GM23338 (cell line): ENCODE measurements at regions not wholly inside any gene's neighbourhood (a gene's known extent, or its start where the extent isn't known, plus 50 kb on each side); places are given as distances from the start of the nearest gene placed in this dataset.

Experiments
- ATAC-seq: fragments of 200-7000 bp; cut with Tn5 transposase; 3 replicates; pipeline ENCODE4 v1.9.1; 2020
- DNase-seq: peaks from one replicate; pipeline ENCODE4 v3.0.0-alpha.2; 2015; ENCODE audit warnings: low spot score
- H2AFZ ChIP-seq: fragments of 200-600 bp; sonication (generic); 2 replicates; pipeline ENCODE4 v1.8.0; 2016; ENCODE audit warnings: antibody characterized with exemption, mild to moderate bottlenecking, moderate library complexity
- H3F3A ChIP-seq: fragments of 200-600 bp; sonication (generic); replicated peaks from 2 replicates; pipeline ENCODE4 v1.8.0; 2017; ENCODE audit warnings: antibody characterized with exemption, mixed run types, low read depth
- H3K27ac ChIP-seq: fragments of 200-600 bp; sonication (generic); 2 replicates; pipeline ENCODE4 v1.6.1; 2016; ENCODE audit warnings: low read depth
- H3K27me3 ChIP-seq: fragments of 200-600 bp; sonication (generic); 2 replicates; pipeline ENCODE4 v1.8.0; 2016; ENCODE audit warnings: mild to moderate bottlenecking, mixed run types, moderate library complexity; ENCODE audit not compliant: insufficient read depth
- H3K36me3 ChIP-seq: fragments of 200-600 bp; sonication (generic); 2 replicates; pipeline ENCODE4 v1.8.0; 2016; ENCODE audit warnings: mild to moderate bottlenecking; ENCODE audit not compliant: insufficient read depth
- H3K4me1 ChIP-seq: fragments of 200-600 bp; sonication (generic); 2 replicates; pipeline ENCODE4 v1.8.0; 2016; ENCODE audit warnings: mild to moderate bottlenecking, moderate library complexity; ENCODE audit not compliant: insufficient read depth
- H3K4me2 ChIP-seq: fragments of 200-600 bp; sonication (generic); 2 replicates; pipeline ENCODE4 v1.7.1; 2017; ENCODE audit warnings: mixed run types
- H3K4me3 ChIP-seq: fragments of 200-600 bp; sonication (generic); 2 replicates; pipeline ENCODE4 v1.6.1; 2016; ENCODE audit warnings: mixed run types
- H3K79me2 ChIP-seq: fragments of 200-600 bp; sonication (generic); replicated peaks from 2 replicates; pipeline ENCODE4 v1.8.0; 2017; ENCODE audit warnings: mild to moderate bottlenecking; ENCODE audit not compliant: insufficient read depth
- H3K9me2 ChIP-seq: fragments of 200-600 bp; sonication (generic); 2 replicates; pipeline ENCODE4 v1.8.0; 2017; ENCODE audit not compliant: insufficient read depth
- H4K20me1 ChIP-seq: fragments of 200-600 bp; sonication (generic); replicated peaks from 2 replicates; pipeline ENCODE4 v1.8.0; 2017; ENCODE audit warnings: mild to moderate bottlenecking; ENCODE audit not compliant: insufficient read depth
- H3K27ac Mint-ChIP-seq: 2 replicates; pipeline ENCODE4 v1.8.0; 2020; ENCODE audit warnings: inconsistent platforms, mild to moderate bottlenecking, moderate library complexity, mixed read lengths
- H3K27me3 Mint-ChIP-seq: 3 replicates; pipeline ENCODE4 v1.8.0; 2022; ENCODE audit warnings: low read depth, mild to moderate bottlenecking, moderate library complexity, mixed read lengths, inconsistent platforms; ENCODE audit not compliant: insufficient read depth, poor library complexity
- H3K36me3 Mint-ChIP-seq: 3 replicates; pipeline ENCODE4 v1.8.0; 2021; ENCODE audit warnings: low read depth, mild to moderate bottlenecking, inconsistent platforms, moderate library complexity, mixed read lengths
- H3K4me1 Mint-ChIP-seq: 3 replicates; pipeline ENCODE4 v1.8.0; 2020; ENCODE audit warnings: mild to moderate bottlenecking, inconsistent platforms, mixed read lengths
- H3K4me3 Mint-ChIP-seq: 3 replicates; pipeline ENCODE4 v1.8.0; 2021; ENCODE audit warnings: moderate library complexity, mild to moderate bottlenecking, inconsistent platforms, mixed read lengths
- H3K9me3 Mint-ChIP-seq: 3 replicates; pipeline ENCODE4 v1.8.0; 2020; ENCODE audit warnings: moderate library complexity, mild to moderate bottlenecking, inconsistent platforms, mixed read lengths
- CREB1 ChIP-seq: fragments of 250-450 bp; sonication (Bioruptor Pico); IDR thresholded peaks from 2 replicates; pipeline ENCODE4 v1.5.0; 2020; ENCODE audit warnings: low read depth, mild to moderate bottlenecking, moderate library complexity
- EZH2 ChIP-seq: fragments of 200-600 bp; sonication (generic); IDR thresholded peaks from one replicate; pipeline ENCODE4 v1.8.0; 2017; ENCODE audit warnings: antibody characterized with exemption, mild to moderate bottlenecking, low read depth; ENCODE audit not compliant: unreplicated experiment
- EZH2phosphoT487 ChIP-seq: fragments of 200-600 bp; sonication (generic); IDR thresholded peaks from one replicate; pipeline ENCODE4 v1.8.1; 2018; ENCODE audit warnings: antibody characterized with exemption; ENCODE audit not compliant: unreplicated experiment
- JUNB ChIP-seq: IDR thresholded peaks from one replicate; pipeline ENCODE4 v1.6.1; 2016; ENCODE audit warnings: antibody characterized with exemption; ENCODE audit not compliant: unreplicated experiment
- NANOG ChIP-seq: IDR thresholded peaks from 2 replicates; pipeline ENCODE4 v1.6.1; 2016; ENCODE audit warnings: antibody characterized with exemption, borderline replicate concordance
- POLR2AphosphoS5 ChIP-seq: IDR thresholded peaks from 2 replicates; pipeline ENCODE4 v1.6.1; 2016; ENCODE audit warnings: antibody characterized with exemption, low read depth
- REST ChIP-seq: IDR thresholded peaks from one replicate; pipeline ENCODE4 v1.6.1; 2018; ENCODE audit warnings: antibody characterized with exemption; ENCODE audit not compliant: unreplicated experiment
- STAT1 ChIP-seq: IDR thresholded peaks from one replicate; pipeline ENCODE4 v1.6.1; 2016; ENCODE audit warnings: antibody characterized with exemption; ENCODE audit not compliant: unreplicated experiment
- ZNF114 ChIP-seq: fragments of 250-450 bp; sonication (Bioruptor Pico); IDR thresholded peaks from 2 replicates; pipeline ENCODE4 v1.5.0; 2020; ENCODE audit warnings: mild to moderate bottlenecking, moderate library complexity
- ZNF331 ChIP-seq: fragments of 250-450 bp; sonication (Bioruptor Pico); IDR thresholded peaks from 2 replicates; pipeline ENCODE4 v1.5.0; 2020; ENCODE audit warnings: low read depth, mild to moderate bottlenecking, moderate library complexity
- TF ChIP-seq, protein P1 (sequence below): IDR thresholded peaks from 2 replicates; pipeline ENCODE4 v1.6.1; 2016; ENCODE audit warnings: antibody characterized with exemption
- TF ChIP-seq, protein P2 (sequence below): fragments of 250-450 bp; sonication (Bioruptor Pico); IDR thresholded peaks from 2 replicates; pipeline ENCODE4 v1.5.0; 2020; ENCODE audit warnings: mild to moderate bottlenecking, moderate library complexity
- TF ChIP-seq, protein P3 (sequence below), 2 experiments: fragments of 200-600 bp in 1 of 2; sonication (generic) in 1 of 2; conservative IDR thresholded peaks; 2 replicates each; pipeline versions ENCODE4 v1.5.1 to v1.6.1; 2016 to 2017; ENCODE audit warnings: antibody characterized with exemption in 2 of 2, low read depth in 2 of 2, mild to moderate bottlenecking in 2 of 2, moderate library complexity in 1 of 2

- Mint-ChIP-seq H3K4me3 (no peak overlapping the region), H3K27me3 (peaks cover 7% of the 10 kb centered on the region), H3K36me3 (peaks cover 11% of the 10 kb centered on the region; the same call in 2 of the 3 replicates), H3K27ac (no peak overlapping the region), H3K4me1 (peaks cover 15% of the 10 kb centered on the region), H3K9me3 (peaks cover 11% of the 10 kb centered on the region)
- Histone ChIP-seq H4K20me1 (no peaks in the 10 kb centered on the region), H3K9me2 (peaks cover 5% of the 10 kb centered on the region; the same call in 1 of the 2 replicates), H3K4me1 (no peaks in the 10 kb centered on the region; the same call in 1 of the 2 replicates), H3K36me3 (0 out of 2 replicates have a peak, but pooled peaks cover 3% of the 10 kb centered on the region), H2AFZ (no peak overlapping the region), H3K4me3 (no peak overlapping the region), H3K27me3 (no peaks in the 10 kb centered on the region), H3F3A (no peaks in the 10 kb centered on the region), H3K4me2 (no peak overlapping the region), H3K27ac (no peak overlapping the region), H3K79me2 (no peaks in the 10 kb centered on the region)
- ATAC-seq (no peak), DNase-seq (no peak)
- TF ChIP-seq REST (no peak), POLR2AphosphoS5 (no peak), EZH2phosphoT487 (no peak), STAT1 (no peak), NANOG (no peak), EZH2 (no peak), ZNF114 (CRISPR knock-in tag) (no peak), CREB1 (no peak), ZNF331 (CRISPR knock-in tag) (no peak), JUNB (no peak)
- TF ChIP-seq, protein P1, sequence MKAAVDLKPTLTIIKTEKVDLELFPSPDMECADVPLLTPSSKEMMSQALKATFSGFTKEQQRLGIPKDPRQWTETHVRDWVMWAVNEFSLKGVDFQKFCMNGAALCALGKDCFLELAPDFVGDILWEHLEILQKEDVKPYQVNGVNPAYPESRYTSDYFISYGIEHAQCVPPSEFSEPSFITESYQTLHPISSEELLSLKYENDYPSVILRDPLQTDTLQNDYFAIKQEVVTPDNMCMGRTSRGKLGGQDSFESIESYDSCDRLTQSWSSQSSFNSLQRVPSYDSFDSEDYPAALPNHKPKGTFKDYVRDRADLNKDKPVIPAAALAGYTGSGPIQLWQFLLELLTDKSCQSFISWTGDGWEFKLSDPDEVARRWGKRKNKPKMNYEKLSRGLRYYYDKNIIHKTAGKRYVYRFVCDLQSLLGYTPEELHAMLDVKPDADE, result no peak
- TF ChIP-seq, protein P2, sequence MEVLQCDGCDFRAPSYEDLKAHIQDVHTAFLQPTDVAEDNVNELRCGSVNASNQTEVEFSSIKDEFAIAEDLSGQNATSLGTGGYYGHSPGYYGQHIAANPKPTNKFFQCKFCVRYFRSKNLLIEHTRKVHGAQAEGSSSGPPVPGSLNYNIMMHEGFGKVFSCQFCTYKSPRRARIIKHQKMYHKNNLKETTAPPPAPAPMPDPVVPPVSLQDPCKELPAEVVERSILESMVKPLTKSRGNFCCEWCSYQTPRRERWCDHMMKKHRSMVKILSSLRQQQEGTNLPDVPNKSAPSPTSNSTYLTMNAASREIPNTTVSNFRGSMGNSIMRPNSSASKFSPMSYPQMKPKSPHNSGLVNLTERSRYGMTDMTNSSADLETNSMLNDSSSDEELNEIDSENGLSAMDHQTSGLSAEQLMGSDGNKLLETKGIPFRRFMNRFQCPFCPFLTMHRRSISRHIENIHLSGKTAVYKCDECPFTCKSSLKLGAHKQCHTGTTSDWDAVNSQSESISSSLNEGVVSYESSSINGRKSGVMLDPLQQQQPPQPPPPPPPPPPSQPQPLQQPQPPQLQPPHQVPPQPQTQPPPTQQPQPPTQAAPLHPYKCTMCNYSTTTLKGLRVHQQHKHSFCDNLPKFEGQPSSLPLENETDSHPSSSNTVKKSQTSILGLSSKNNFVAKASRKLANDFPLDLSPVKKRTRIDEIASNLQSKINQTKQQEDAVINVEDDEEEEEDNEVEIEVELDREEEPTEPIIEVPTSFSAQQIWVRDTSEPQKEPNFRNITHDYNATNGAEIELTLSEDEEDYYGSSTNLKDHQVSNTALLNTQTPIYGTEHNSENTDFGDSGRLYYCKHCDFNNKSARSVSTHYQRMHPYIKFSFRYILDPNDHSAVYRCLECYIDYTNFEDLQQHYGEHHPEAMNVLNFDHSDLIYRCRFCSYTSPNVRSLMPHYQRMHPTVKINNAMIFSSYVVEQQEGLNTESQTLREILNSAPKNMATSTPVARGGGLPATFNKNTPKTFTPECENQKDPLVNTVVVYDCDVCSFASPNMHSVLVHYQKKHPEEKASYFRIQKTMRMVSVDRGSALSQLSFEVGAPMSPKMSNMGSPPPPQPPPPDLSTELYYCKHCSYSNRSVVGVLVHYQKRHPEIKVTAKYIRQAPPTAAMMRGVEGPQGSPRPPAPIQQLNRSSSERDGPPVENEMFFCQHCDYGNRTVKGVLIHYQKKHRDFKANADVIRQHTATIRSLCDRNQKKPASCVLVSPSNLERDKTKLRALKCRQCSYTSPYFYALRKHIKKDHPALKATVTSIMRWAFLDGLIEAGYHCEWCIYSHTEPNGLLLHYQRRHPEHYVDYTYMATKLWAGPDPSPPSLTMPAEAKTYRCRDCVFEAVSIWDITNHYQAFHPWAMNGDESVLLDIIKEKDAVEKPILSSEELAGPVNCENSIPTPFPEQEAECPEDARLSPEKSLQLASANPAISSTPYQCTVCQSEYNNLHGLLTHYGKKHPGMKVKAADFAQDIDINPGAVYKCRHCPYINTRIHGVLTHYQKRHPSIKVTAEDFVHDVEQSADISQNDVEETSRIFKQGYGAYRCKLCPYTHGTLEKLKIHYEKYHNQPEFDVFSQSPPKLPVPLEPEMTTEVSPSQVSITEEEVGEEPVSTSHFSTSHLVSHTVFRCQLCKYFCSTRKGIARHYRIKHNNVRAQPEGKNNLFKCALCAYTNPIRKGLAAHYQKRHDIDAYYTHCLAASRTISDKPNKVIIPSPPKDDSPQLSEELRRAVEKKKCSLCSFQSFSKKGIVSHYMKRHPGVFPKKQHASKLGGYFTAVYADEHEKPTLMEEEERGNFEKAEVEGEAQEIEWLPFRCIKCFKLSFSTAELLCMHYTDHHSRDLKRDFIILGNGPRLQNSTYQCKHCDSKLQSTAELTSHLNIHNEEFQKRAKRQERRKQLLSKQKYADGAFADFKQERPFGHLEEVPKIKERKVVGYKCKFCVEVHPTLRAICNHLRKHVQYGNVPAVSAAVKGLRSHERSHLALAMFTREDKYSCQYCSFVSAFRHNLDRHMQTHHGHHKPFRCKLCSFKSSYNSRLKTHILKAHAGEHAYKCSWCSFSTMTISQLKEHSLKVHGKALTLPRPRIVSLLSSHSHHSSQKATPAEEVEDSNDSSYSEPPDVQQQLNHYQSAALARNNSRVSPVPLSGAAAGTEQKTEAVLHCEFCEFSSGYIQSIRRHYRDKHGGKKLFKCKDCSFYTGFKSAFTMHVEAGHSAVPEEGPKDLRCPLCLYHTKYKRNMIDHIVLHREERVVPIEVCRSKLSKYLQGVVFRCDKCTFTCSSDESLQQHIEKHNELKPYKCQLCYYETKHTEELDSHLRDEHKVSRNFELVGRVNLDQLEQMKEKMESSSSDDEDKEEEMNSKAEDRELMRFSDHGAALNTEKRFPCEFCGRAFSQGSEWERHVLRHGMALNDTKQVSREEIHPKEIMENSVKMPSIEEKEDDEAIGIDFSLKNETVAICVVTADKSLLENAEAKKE (CRISPR knock-in tag), result no peak
- TF ChIP-seq, protein P3, sequence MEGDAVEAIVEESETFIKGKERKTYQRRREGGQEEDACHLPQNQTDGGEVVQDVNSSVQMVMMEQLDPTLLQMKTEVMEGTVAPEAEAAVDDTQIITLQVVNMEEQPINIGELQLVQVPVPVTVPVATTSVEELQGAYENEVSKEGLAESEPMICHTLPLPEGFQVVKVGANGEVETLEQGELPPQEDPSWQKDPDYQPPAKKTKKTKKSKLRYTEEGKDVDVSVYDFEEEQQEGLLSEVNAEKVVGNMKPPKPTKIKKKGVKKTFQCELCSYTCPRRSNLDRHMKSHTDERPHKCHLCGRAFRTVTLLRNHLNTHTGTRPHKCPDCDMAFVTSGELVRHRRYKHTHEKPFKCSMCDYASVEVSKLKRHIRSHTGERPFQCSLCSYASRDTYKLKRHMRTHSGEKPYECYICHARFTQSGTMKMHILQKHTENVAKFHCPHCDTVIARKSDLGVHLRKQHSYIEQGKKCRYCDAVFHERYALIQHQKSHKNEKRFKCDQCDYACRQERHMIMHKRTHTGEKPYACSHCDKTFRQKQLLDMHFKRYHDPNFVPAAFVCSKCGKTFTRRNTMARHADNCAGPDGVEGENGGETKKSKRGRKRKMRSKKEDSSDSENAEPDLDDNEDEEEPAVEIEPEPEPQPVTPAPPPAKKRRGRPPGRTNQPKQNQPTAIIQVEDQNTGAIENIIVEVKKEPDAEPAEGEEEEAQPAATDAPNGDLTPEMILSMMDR (conservative IDR thresholded peaks at IDR 0.05; ENCODE audit: low read depth in 2 of 2), result no peak
These were observed 142.3 kb upstream of the SLC38A2 start for GRCh38 chr12:46514886-46515285.
